ENCODE measurements at regions not wholly inside any gene's neighbourhood (a gene's known extent, or its start where the extent isn't known, plus 50 kb on each side); places are given as distances from the start of the nearest gene placed in this dataset.
A peak's percentile ranks its signal among the peaks of the same experiment; 100 is the strongest.

GRCh38 chr16:66273644-66274334 lies 92.7 kb upstream of the CDH5 start:
- H3K27me3 ChIP-seq (ENCODE audit: insufficient read depth, poor library complexity, severe bottlenecking): no peaks in the 10 kb centered on the region
- TF ChIP-seq, protein P1, sequence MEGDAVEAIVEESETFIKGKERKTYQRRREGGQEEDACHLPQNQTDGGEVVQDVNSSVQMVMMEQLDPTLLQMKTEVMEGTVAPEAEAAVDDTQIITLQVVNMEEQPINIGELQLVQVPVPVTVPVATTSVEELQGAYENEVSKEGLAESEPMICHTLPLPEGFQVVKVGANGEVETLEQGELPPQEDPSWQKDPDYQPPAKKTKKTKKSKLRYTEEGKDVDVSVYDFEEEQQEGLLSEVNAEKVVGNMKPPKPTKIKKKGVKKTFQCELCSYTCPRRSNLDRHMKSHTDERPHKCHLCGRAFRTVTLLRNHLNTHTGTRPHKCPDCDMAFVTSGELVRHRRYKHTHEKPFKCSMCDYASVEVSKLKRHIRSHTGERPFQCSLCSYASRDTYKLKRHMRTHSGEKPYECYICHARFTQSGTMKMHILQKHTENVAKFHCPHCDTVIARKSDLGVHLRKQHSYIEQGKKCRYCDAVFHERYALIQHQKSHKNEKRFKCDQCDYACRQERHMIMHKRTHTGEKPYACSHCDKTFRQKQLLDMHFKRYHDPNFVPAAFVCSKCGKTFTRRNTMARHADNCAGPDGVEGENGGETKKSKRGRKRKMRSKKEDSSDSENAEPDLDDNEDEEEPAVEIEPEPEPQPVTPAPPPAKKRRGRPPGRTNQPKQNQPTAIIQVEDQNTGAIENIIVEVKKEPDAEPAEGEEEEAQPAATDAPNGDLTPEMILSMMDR (IDR thresholded peaks at IDR 0.05; ENCODE audit: insufficient read depth, low read length): peak; percentile 5
- TF ChIP-seq, protein P2, sequence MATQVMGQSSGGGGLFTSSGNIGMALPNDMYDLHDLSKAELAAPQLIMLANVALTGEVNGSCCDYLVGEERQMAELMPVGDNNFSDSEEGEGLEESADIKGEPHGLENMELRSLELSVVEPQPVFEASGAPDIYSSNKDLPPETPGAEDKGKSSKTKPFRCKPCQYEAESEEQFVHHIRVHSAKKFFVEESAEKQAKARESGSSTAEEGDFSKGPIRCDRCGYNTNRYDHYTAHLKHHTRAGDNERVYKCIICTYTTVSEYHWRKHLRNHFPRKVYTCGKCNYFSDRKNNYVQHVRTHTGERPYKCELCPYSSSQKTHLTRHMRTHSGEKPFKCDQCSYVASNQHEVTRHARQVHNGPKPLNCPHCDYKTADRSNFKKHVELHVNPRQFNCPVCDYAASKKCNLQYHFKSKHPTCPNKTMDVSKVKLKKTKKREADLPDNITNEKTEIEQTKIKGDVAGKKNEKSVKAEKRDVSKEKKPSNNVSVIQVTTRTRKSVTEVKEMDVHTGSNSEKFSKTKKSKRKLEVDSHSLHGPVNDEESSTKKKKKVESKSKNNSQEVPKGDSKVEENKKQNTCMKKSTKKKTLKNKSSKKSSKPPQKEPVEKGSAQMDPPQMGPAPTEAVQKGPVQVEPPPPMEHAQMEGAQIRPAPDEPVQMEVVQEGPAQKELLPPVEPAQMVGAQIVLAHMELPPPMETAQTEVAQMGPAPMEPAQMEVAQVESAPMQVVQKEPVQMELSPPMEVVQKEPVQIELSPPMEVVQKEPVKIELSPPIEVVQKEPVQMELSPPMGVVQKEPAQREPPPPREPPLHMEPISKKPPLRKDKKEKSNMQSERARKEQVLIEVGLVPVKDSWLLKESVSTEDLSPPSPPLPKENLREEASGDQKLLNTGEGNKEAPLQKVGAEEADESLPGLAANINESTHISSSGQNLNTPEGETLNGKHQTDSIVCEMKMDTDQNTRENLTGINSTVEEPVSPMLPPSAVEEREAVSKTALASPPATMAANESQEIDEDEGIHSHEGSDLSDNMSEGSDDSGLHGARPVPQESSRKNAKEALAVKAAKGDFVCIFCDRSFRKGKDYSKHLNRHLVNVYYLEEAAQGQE (IDR thresholded peaks at IDR 0.05; ENCODE audit: insufficient replicate concordance, low read depth): no peak
- TF ChIP-seq POLR2AphosphoS5 (IDR thresholded peaks at IDR 0.05; ENCODE audit: low read depth): no peak
- no peak for TF ChIP-seq GABPA (IDR thresholded peaks at IDR 0.05; ENCODE audit: low read depth)
- no peak for TF ChIP-seq SPI1 (IDR thresholded peaks at IDR 0.05; ENCODE audit: borderline replicate concordance, low read depth)
- no peak for DNase-seq (ENCODE audit: low read depth in 1 of 2, low spot score in 1 of 2)
- no peak overlapping the region for H3K4me3 ChIP-seq (replicated peaks; ENCODE audit: insufficient read depth, low read length)
- H3K27ac ChIP-seq (replicated peaks): no peak overlapping the region

- H3K27me3 ChIP-seq (ENCODE audit: insufficient read depth, poor library complexity, severe bottlenecking): no peaks in the 10 kb centered on the region
- DNase-seq (ENCODE audit: low read depth in 1 of 2, low spot score in 1 of 2): no peak
- TF ChIP-seq GABPA (IDR thresholded peaks at IDR 0.05; ENCODE audit: low read depth): no peak
- TF ChIP-seq, protein P1 (IDR thresholded peaks at IDR 0.05; ENCODE audit: insufficient read depth, low read length): no peak
- TF ChIP-seq SPI1 (IDR thresholded peaks at IDR 0.05; ENCODE audit: borderline replicate concordance, low read depth): no peak
- TF ChIP-seq POLR2AphosphoS5 (IDR thresholded peaks at IDR 0.05; ENCODE audit: low read depth): no peak
- TF ChIP-seq, protein P2 (IDR thresholded peaks at IDR 0.05; ENCODE audit: insufficient replicate concordance, low read depth): no peak
- H3K4me3 ChIP-seq (replicated peaks; ENCODE audit: insufficient read depth, low read length): no peak overlapping the region
- no peak overlapping the region for H3K27ac ChIP-seq (replicated peaks)
These were observed 93.4 kb upstream of the CDH5 start for GRCh38 chr16:66273053-66273452.

DNA sequence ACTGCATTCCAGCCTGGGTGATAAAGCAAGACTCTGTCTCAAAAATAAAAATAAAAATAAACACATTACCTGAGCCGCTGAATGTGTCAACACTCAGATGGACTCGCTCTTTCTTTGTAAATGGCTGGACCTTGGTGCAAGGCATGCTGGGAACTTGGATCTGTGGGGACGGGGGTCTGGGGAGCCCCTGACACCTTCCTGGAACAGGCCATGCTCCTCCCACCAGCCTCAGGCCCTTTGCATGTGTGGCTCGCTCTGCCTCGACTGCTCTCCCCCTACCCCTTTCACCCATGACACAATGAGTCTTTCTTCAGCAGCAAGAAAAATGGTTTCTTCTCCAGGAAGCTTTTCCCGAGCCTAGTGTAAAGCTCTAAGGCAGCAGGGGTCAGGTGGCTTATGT lies 94.0 kb upstream of the CDH5 start:
- DNase-seq (ENCODE audit: low read depth in 1 of 2, low spot score in 1 of 2): no peak
- TF ChIP-seq POLR2AphosphoS5 (IDR thresholded peaks at IDR 0.05; ENCODE audit: low read depth) (no peak), SPI1 (IDR thresholded peaks at IDR 0.05; ENCODE audit: borderline replicate concordance, low read depth) (no peak), GABPA (IDR thresholded peaks at IDR 0.05; ENCODE audit: low read depth) (no peak)
- TF ChIP-seq, protein P2 (IDR thresholded peaks at IDR 0.05; ENCODE audit: insufficient replicate concordance, low read depth): no peak
- TF ChIP-seq, protein P1 (IDR thresholded peaks at IDR 0.05; ENCODE audit: insufficient read depth, low read length): no peak
- no peak overlapping the region for H3K27ac ChIP-seq (replicated peaks)
- H3K4me3 ChIP-seq (replicated peaks; ENCODE audit: insufficient read depth, low read length): no peak overlapping the region
- no peaks in the 10 kb centered on the region for H3K27me3 ChIP-seq (ENCODE audit: insufficient read depth, poor library complexity, severe bottlenecking)
